H1 (cell line): ENCODE measurements at regions not wholly inside any gene's neighbourhood (a gene's known extent, or its start where the extent isn't known, plus 50 kb on each side); places are given as distances from the start of the nearest gene placed in this dataset.

Experiments
- CHD2 ChIP-seq: IDR thresholded peaks from 2 replicates; pipeline ENCODE4 v1.6.1; 2012; ENCODE audit warnings: low read length, improper control_type of control experiment
- JUND ChIP-seq: IDR thresholded peaks from 2 replicates; pipeline ENCODE4 v1.6.1; 2011; ENCODE audit warnings: mild to moderate bottlenecking, improper control_type of control experiment, low read length
- KDM5A ChIP-seq: fragments of 200-600 bp; IDR thresholded peaks from 2 replicates; pipeline ENCODE4 v1.7.1; 2012; ENCODE audit warnings: mild to moderate bottlenecking, low read length, inconsistent platforms, mixed read lengths
- POLR2A ChIP-seq, 2 experiments: IDR thresholded peaks; 1 replicate in 1 of 2; 2 replicates in 1 of 2; pipeline ENCODE4 v1.6.1; 2011; ENCODE audit warnings: low read depth in 2 of 2, low read length in 2 of 2, mild to moderate bottlenecking in 2 of 2; ENCODE audit errors: control extremely low read depth in 1 of 2
- RAD21 ChIP-seq, 2 experiments: IDR thresholded peaks in 1 of 2; conservative IDR thresholded peaks in 1 of 2; 2 replicates each; pipeline ENCODE4 v1.6.1; 2011; ENCODE audit warnings: low read depth in 2 of 2, low read length in 2 of 2, improper control_type of control experiment in 1 of 2, inconsistent platforms in 1 of 2, mild to moderate bottlenecking in 1 of 2, moderate library complexity in 1 of 2
- RFX5 ChIP-seq: IDR thresholded peaks from 2 replicates; pipeline ENCODE4 v1.6.1; 2011; ENCODE audit warnings: low read depth, low read length, improper control_type of control experiment, borderline replicate concordance

GRCh38 chr12:33322519-33322918, 117.1 kb downstream of the SYT10 start:
- no peak for TF ChIP-seq RFX5
- TF ChIP-seq JUND, result no peak
- no peak for TF ChIP-seq RAD21 (IDR thresholded peaks at IDR 0.05 in 1 of 2, conservative IDR thresholded peaks at IDR 0.05 in 1 of 2; ENCODE audit: low read depth in 2 of 2, low read length in 2 of 2)
- TF ChIP-seq KDM5A, result no peak
- TF ChIP-seq POLR2A (IDR thresholded peaks at IDR 0.05; ENCODE audit: control extremely low read depth in 1 of 2, low read depth in 2 of 2, low read length in 2 of 2), result no peak
- no peak for TF ChIP-seq CHD2
